Forelimb muscle (tissue), 1 donor: ENCODE measurements at regions not wholly inside any gene's neighbourhood (a gene's known extent, or its start where the extent isn't known, plus 50 kb on each side); places are given as distances from the start of the nearest gene placed in this dataset.

Experiments
- DNase-seq: peaks from one replicate; pipeline ENCODE4 v3.0.0-alpha.2; 2013; ENCODE audit warnings: low read depth

GRCh38 chr1:25081496-25081895 lies 150.8 kb downstream of the SYF2 start:
- no peak for DNase-seq

GRCh38 chr1:25080294-25081209 lies 150.5 kb upstream of the RUNX3 start:
- no peak for DNase-seq

GRCh38 chr1:25079048-25079447 lies 149.0 kb upstream of the RUNX3 start:
- no peak for DNase-seq

- DNase-seq: no peak
Observed at GRCh38 chr1:25074351-25075227, 144.5 kb upstream of the RUNX3 start.

- DNase-seq: no peak
Observed at GRCh38 chr1:25073640-25074270, 143.7 kb upstream of the RUNX3 start.

GRCh38 chr1:25072461-25072860 lies 142.4 kb upstream of the RUNX3 start:
- no peak for DNase-seq

- no peak for DNase-seq
Observed at GRCh38 chr1:25068829-25069228, 138.8 kb upstream of the RUNX3 start.

GRCh38 chr1:25068316-25068715 lies 138.2 kb upstream of the RUNX3 start:
- no peak for DNase-seq

- no peak for DNase-seq
Observed at GRCh38 chr1:25067518-25068251, 137.6 kb upstream of the RUNX3 start.

- DNase-seq: no peak
Observed at GRCh38 chr1:25066731-25067517, 136.8 kb upstream of the RUNX3 start.

GRCh38 chr1:25066256-25066655 lies 136.2 kb upstream of the RUNX3 start:
- DNase-seq: no peak

- DNase-seq: no peak
Observed at GRCh38 chr1:25065795-25066238, 135.7 kb upstream of the RUNX3 start.

- DNase-seq: no peak
Observed at GRCh38 chr1:25065321-25065721, 135.2 kb upstream of the RUNX3 start.

- DNase-seq: no peak
Observed at GRCh38 chr1:25064465-25065240, 134.6 kb upstream of the RUNX3 start.

- DNase-seq: no peak
Observed at GRCh38 chr1:25063591-25064416, 133.7 kb upstream of the RUNX3 start.

- DNase-seq: no peak
Observed at GRCh38 chr1:25062621-25063255, 132.7 kb upstream of the RUNX3 start.

- DNase-seq: no peak
Observed at GRCh38 chr1:25061261-25061995, 131.4 kb upstream of the RUNX3 start.

- no peak for DNase-seq
Observed at GRCh38 chr1:25057188-25057587, 127.1 kb upstream of the RUNX3 start.
